ENCODE measurements at regions not wholly inside any gene's neighbourhood (a gene's known extent, or its start where the extent isn't known, plus 50 kb on each side); places are given as distances from the start of the nearest gene placed in this dataset.

- POLR2A ChIA-PET (ENCODE audit: unreplicated experiment), result no interaction called here
- Histone ChIP-seq H3K4me2 (no peak overlapping the region), H2AFZ (no peak overlapping the region), H4K20me1 (ENCODE audit: insufficient read depth) (no peaks in the 10 kb centered on the region), H3F3A (ENCODE audit: insufficient read depth, low read depth) (no peaks in the 10 kb centered on the region), H3K4me1 (replicated peaks; ENCODE audit: insufficient read depth) (no peaks in the 10 kb centered on the region), H3K36me3 (ENCODE audit: low read depth) (no peaks in the 10 kb centered on the region), H3K9me2 (ENCODE audit: insufficient read depth) (no peaks in the 10 kb centered on the region), H3K9me3 (ENCODE audit: insufficient read depth, low read depth) (no peaks in the 10 kb centered on the region), H3K4me3 (no peak overlapping the region), H3K79me2 (ENCODE audit: low read depth) (no peaks in the 10 kb centered on the region), H3K27ac (no peak overlapping the region), H3K27me3 (ENCODE audit: insufficient read depth, low read depth) (peaks cover 13% of the 10 kb centered on the region)
- CTCF ChIA-PET, result no interaction called here
- TF ChIP-seq EZH2 (IDR thresholded peaks at IDR 0.05; ENCODE audit: low read depth), result no peak
- TF ChIP-seq, protein P1, sequence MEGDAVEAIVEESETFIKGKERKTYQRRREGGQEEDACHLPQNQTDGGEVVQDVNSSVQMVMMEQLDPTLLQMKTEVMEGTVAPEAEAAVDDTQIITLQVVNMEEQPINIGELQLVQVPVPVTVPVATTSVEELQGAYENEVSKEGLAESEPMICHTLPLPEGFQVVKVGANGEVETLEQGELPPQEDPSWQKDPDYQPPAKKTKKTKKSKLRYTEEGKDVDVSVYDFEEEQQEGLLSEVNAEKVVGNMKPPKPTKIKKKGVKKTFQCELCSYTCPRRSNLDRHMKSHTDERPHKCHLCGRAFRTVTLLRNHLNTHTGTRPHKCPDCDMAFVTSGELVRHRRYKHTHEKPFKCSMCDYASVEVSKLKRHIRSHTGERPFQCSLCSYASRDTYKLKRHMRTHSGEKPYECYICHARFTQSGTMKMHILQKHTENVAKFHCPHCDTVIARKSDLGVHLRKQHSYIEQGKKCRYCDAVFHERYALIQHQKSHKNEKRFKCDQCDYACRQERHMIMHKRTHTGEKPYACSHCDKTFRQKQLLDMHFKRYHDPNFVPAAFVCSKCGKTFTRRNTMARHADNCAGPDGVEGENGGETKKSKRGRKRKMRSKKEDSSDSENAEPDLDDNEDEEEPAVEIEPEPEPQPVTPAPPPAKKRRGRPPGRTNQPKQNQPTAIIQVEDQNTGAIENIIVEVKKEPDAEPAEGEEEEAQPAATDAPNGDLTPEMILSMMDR (conservative IDR thresholded peaks at IDR 0.05), result no peak
- intact Hi-C loops (cut with micrococcal nuclease; ENCODE audit: unreplicated experiment), result no loop called here
- no peak for DNase-seq
- no TSS peak for BruUV-seq (replicated peaks)
Measured at GRCh38 chr6:87995461-87995860, 52.2 kb upstream of the SPACA1 start.

DNA sequence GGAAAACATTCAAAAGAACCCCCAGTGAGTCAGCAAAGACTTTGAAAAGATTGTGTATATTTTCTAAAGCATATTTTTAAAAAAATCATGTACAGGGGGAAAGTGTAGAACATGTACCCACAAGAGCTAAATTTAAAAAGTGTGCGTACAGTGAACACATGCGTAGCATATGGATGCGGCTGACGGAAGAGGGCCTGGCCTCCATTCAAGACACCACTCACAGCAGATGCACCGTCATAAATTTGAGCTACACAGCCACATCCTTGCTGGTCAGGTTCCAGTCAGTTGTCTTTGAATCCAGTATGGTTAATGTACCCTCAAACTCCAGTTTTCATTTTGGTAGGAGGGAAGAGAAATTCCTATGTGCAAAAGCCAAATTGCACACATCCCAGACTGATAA, 54.3 kb upstream of the SPACA1 start:
- Histone ChIP-seq H3K9me3 (ENCODE audit: insufficient read depth, low read depth) (no peaks in the 10 kb centered on the region), H3K4me2 (no peak overlapping the region), H3K27me3 (ENCODE audit: insufficient read depth, low read depth) (peaks cover 5% of the 10 kb centered on the region), H4K20me1 (ENCODE audit: insufficient read depth) (no peaks in the 10 kb centered on the region), H3K4me1 (replicated peaks; ENCODE audit: insufficient read depth) (no peaks in the 10 kb centered on the region), H3K4me3 (no peak overlapping the region), H3K9me2 (ENCODE audit: insufficient read depth) (no peaks in the 10 kb centered on the region), H3K36me3 (ENCODE audit: low read depth) (no peaks in the 10 kb centered on the region), H3F3A (ENCODE audit: insufficient read depth, low read depth) (no peaks in the 10 kb centered on the region), H3K79me2 (ENCODE audit: low read depth) (no peaks in the 10 kb centered on the region), H2AFZ (no peak overlapping the region), H3K27ac (no peak overlapping the region)
- BruUV-seq (replicated peaks), result no TSS peak
- ChIA-PET CTCF (no interaction called here), POLR2A (ENCODE audit: unreplicated experiment) (no interaction called here)
- TF ChIP-seq, protein P1 (conservative IDR thresholded peaks at IDR 0.05), result no peak
- TF ChIP-seq EZH2 (IDR thresholded peaks at IDR 0.05; ENCODE audit: low read depth), result no peak
- no peak for DNase-seq
- intact Hi-C loops (cut with micrococcal nuclease; ENCODE audit: unreplicated experiment), result no loop called here

DNA sequence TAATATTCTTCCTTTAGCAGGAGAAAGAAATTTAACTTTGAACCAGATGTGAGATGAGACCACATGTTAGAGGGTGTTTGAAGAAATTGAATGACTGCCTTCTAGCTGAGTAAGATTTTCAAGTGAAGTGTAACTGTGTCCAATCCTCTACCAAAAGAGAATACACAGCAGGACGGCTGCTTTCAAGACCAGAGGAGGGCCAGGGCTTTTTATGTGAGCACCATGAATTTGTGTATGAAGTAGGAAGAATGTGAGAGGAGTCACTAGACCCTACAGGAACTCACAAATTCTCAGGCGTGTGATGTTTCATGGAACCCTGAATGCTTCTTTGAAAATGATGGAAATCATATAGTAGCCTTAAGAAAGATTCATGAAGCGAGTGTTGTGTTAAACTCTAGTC, 56.8 kb upstream of the SPACA1 start:
- CTCF ChIA-PET, result no interaction called here
- no peaks in the 10 kb centered on the region for H3K36me3 ChIP-seq (ENCODE audit: low read depth)
- H2AFZ ChIP-seq, result no peak overlapping the region
- H3K9me2 ChIP-seq (ENCODE audit: insufficient read depth), result no peaks in the 10 kb centered on the region
- no peak overlapping the region for H3K4me3 ChIP-seq
- intact Hi-C loops (cut with micrococcal nuclease; ENCODE audit: unreplicated experiment), result no loop called here
- POLR2A ChIA-PET (ENCODE audit: unreplicated experiment), result no interaction called here
- no peak overlapping the region for H3K27ac ChIP-seq
- no peak for TF ChIP-seq EZH2 (IDR thresholded peaks at IDR 0.05; ENCODE audit: low read depth)
- TF ChIP-seq, protein P1 (conservative IDR thresholded peaks at IDR 0.05), result no peak
- no peaks in the 10 kb centered on the region for H4K20me1 ChIP-seq (ENCODE audit: insufficient read depth)
- no peak overlapping the region for H3K4me2 ChIP-seq
- no TSS peak for BruUV-seq (replicated peaks)
- no peaks in the 10 kb centered on the region for H3K4me1 ChIP-seq (replicated peaks; ENCODE audit: insufficient read depth)
- no peaks in the 10 kb centered on the region for H3K9me3 ChIP-seq (ENCODE audit: insufficient read depth, low read depth)
- no peaks in the 10 kb centered on the region for H3F3A ChIP-seq (ENCODE audit: insufficient read depth, low read depth)
- DNase-seq, result no peak
- H3K27me3 ChIP-seq (ENCODE audit: insufficient read depth, low read depth), result peaks cover 4% of the 10 kb centered on the region
- H3K79me2 ChIP-seq (ENCODE audit: low read depth), result no peaks in the 10 kb centered on the region
